HG03064 (cell line): ENCODE measurements at regions not wholly inside any gene's neighbourhood (a gene's known extent, or its start where the extent isn't known, plus 50 kb on each side); places are given as distances from the start of the nearest gene placed in this dataset.
"Not testable (repeated sequence)": the region's sequence is repeated elsewhere in the genome, so short reads cannot be mapped to it uniquely, and the experiment has no call there.

Experiments
- ATAC-seq: cut with Tn5 transposase; IDR thresholded peaks from one replicate; pipeline ENCODE4 v1.9.1; 2021; ENCODE audit warnings: low read depth; ENCODE audit not compliant: unreplicated experiment

DNA sequence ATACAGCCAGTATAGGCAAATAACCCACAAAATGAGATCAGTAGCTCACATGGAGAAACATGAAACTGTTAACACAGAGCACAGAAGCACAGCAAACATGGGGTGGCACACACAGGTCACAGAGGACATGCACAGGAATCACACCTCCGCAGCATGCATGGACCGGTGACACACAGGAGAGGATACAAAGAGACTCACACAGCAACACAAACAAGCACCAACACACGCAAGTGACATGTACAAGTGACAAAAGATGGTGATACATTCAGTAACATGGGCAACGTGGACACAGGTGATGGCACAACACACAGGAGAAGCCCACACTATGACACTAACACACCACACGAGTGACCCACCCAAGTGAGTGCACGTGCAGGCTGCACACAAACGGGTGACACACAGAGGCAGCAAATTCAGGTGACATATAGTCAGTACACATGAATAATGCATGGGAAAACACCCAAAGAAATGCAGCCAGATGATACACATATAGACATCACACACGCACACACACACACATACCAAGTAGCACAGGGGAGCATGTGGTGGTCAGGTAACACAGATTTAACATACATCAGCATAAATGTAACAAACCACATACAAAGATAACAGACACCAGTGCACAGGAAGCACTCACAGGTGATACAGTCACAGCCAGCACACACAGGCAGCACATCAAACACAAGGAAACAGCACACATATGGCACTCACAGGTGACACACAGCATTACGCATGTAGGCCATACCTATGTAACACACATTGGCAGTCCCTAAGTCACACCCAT, 216.0 kb upstream of the SFSWAP start:
- no peak for ATAC-seq

- no peak for ATAC-seq
These were observed 212.9 kb upstream of the SFSWAP start for GRCh38 chr12:131497966-131498365.

- no peak for ATAC-seq
These were observed 211.6 kb upstream of the SFSWAP start for GRCh38 chr12:131499160-131499863.

DNA sequence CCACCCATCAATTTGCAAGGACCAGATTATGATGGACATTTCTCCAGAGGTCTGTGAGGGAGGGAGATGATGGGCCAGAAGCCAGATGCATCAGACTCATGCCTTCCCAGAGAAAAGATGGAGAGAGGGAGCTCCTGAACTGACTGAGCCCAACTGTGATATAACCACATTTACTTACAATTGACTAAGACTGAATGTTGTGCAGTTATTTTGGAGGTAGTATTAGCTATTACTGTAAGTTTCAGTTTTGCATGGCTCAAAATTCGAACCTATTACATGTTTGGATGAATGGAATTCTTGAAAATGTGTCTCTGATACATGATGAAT, 211.1 kb upstream of the SFSWAP start:
- ATAC-seq: no peak

DNA sequence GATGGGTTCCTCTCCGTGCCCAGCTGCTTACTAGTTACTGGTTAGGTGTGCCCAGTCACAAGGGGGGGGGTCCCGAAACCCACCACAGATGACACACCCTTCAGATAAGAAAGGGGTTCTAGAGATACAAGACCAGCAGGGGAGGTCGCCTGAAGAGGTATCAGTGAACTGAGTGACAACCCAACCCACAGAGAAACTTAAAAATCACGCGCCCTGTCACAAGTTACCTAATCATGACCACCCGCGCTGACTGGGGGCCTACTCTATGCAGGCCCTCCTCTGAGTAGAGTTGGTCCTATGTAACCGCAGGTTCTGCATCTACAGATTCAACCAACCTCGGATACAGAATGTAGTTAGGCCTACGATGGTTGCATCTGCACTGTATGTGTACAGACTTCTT, 210.3 kb upstream of the SFSWAP start:
- ATAC-seq: no peak

DNA sequence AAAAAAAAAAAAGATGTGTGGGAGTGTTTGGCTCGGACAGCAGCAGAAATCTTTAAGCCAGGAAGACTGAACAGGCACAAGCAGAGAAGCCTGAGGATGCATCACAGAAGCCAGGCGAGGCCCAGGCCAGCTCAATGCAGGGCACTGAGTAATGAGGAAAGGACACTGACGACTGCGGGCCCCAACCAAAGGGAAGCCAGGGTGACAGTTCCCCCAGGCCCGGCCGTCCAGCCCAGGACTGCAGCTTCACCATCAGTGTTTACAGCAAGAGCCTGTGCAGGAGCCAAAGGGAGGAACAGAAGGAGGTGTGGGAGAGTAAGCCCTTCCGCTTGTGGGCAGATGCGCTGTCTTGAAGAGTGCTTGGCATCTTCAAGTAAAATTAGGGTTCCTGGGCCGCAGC, 205.3 kb upstream of the SFSWAP start:
- no peak for ATAC-seq

DNA sequence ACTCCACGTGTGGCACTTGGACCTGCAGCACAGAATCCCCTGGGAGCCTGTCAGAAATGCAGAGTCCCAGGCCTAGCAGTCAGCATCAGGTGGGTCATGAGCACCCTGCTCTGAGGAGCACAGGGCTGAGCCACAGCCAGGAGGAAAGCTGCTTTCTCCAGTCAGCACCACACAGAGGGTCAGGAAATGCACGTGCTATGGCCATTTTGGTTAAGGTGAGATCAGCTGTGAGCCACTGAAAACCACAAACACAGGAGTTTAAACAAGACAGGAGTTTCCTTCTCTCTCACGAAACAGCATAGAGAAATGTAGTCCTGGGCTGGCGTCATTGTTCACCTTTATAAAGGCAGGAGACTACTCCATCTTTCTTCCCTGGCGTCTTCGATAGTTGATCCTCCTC, 204.5 kb upstream of the SFSWAP start:
- ATAC-seq: no peak

DNA sequence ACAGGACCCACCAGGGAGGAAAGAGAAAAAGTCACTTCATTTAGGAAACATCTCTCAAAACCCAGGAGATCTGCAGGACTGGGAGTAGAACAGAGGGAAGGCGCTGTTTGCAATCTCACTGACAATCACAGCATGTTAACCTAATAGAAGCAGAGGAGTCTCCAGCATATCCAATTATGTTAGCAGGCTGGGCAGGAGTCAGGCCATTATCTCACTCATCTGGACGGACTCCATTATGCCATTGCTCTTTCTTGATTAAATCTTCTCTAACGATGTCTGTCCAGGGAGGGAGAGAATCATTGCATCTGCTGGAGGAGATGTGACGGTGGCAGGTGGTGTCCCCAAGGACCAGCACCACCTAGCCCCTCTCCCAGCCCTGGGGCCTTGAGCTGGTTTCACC, 203.8 kb upstream of the SFSWAP start:
- no peak for ATAC-seq

- no peak for ATAC-seq
These were observed 203.0 kb upstream of the SFSWAP start for GRCh38 chr12:131507881-131508280.

DNA sequence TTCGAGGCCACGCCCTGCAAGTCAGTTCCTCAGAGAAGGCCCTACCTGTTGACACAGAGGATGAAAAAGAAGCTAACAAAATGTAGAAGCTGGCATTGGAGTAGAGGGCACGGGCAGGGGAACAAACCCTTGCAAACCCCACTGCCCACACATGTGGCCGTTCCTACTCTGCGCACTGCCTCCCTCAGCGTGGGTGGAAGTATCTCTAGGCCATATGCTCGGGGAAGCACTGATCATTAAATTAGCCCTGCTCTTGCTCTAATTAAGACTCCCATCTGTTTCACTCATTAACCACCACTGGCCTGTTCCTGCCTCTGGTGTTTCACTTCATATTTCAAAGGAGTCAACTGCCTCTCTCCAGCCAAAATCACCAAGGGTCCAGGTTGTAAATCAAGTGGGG, 201.2 kb upstream of the SFSWAP start:
- ATAC-seq: no peak

DNA sequence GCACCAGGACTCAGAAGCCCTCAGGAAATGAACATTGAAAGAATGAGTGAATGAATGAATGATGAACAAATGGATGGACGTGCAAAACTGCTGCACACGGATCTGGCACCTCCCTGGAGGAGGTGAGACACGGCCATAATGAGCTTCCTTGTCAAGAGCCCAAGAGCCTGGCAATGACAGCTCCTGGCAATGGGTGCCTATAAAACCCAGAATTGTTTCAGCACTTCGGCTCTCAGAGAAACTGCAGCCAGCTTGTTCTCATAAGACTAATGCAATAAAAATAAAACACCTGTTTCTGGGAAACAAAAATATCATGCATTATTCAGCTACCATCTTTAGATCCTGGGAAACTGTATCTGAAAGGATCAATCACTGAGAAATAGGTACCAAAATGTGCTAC, 200.5 kb upstream of the SFSWAP start:
- ATAC-seq: no peak

- ATAC-seq: peak; percentile 95
These were observed 199.5 kb upstream of the SFSWAP start for GRCh38 chr12:131511391-131511802.

DNA sequence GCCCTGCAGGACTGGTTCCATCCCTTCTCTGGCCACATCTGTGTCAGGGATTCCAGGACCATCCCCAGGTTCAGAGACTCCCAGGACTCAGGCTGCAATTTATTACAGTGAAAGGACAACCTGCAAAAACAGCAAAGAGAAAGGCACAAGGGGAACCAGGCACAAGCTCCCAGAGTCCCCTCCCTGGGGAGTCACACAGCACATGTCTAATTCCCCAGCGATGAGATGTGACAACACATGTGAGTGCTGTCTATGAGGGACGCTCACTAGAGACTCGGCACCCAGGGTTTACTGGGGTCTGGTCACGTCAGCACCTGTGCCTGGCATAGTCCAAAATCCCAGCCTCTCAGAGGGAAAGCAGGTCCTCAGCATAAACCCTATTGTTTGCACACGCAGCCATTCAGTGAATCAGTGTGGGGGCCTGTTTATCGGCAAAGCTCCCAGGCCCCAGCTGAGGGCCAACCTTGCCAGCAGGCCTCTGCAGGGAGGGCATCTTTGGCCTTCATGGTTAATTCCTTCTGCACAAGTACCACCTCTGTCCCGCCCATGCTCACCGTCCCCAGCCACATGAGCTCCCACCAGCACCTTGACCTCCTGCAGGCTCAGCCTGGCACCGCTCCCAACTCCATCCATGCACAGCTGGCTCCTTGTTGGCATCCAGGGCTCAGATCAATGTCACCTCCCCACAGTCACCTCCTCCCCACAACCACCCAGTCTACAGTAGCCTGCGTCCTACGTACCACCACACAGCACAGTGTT, 198.9 kb upstream of the SFSWAP start:
- peak; percentile 14 for ATAC-seq

DNA sequence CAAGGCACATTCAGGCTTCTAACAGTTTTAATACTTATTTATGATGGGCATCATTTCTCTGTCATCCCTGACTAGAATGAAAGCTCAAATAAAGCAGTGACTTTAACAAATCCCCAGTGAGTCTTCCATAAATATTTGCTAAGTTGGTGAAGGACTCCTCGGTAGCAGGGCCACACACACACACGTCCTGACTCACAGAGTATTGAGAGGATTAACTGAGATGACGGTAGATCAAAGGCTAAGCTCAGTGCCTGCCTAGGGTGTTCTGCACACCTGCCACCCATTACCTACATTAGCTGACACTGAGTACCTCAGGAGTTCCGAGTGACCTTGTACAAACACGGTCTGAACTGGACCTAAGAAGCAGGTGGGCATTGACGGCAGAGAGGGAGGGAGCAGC, 197.3 kb upstream of the SFSWAP start:
- no peak for ATAC-seq

DNA sequence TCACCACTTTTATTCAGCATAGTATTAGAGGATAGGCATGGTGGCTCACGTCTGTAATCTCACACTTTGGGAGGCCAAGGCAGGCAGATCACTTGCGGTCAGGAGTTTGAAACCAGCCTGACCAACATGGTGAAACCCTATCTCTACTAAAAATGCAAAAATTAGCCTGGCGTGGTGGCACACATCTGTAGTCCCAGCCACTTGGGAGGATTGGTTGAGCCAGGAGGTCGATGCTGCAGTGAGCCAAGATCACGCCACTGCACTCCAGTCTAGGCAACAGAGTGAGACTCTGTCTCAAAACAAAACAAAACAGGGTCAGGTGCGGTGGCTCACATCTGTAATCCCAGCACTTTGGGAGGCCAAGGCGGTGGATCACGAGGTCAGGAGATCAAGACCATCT, 190.3 kb upstream of the SFSWAP start:
- not testable (repeated sequence) for ATAC-seq

- ATAC-seq: no peak
These were observed 189.6 kb upstream of the SFSWAP start for GRCh38 chr12:131521326-131521725.

DNA sequence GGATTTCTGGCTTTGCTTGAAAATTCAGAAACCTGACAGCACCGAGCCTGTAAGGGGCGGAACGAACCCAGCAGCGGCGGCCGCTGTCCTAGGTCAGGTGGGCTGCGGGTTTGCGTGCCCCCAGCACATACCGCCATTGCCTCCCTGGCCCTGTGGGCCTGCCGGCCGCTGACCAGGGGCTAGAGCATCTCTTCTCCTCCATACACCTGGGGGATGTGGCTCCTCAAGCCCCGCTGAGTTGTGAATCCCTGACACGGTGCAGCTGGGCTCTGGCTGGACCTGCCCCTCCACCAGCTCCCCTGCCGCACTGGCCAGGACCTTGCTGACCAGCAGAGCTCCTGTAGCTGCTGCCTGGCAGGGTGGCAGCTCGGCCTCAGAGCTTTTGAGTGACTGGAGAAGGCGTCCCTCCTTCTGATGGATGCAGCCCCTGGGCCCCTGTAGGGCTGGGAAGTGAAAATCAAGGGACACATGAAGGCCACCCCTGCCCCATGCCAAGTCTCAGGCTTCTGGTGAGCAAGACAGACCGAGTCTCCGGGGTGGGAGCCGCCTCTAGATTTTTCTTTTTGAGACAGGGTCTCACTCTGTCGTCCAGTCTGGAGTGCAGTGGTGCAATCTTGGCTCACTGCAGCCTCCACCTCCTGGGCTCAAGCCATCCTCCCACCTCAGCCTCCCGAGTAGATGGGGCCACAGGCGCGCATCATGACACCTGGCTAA, 184.9 kb upstream of the SFSWAP start:
- ATAC-seq: no peak

DNA sequence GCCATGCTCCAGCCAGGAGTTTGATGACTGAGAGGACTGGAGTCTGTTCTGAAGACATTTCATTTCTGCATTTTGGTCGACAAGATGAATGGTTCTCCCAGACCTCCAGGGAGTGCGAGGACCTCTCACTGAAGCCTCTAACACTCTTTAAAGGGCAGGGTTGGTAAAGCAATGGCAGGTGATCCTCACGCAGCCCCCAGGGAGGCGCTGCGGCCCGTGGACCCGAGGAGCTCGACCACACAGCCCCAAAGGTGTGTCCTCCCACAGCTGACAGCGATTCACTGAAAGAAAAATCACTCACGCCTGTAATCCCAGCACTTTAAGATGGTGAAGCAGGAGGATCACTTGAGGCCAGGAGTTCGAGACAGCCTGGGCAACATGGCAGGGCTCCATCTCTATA, 183.8 kb upstream of the SFSWAP start:
- ATAC-seq: no peak

GRCh38 chr12:131527736-131528135, 183.2 kb upstream of the SFSWAP start:
- ATAC-seq: no peak

DNA sequence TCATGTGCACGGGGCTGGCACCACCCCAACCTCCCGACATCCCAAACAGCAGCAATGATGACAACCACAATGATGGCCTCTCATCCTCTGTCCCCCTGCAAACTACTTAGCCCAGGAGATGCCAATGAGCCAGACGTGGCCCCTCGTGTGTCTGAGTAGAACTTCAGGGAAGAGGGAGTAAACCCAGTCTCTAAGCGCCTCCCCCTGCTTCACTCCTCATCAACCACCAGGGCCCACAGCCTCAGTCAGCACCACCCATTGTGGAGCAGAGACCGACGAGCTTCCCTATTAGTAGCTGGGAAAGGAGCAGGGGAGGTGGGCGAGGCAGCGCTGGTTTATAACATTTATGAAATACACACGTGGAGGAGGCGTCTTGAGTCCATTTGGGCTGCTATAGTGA, 182.7 kb upstream of the SFSWAP start:
- no peak for ATAC-seq

DNA sequence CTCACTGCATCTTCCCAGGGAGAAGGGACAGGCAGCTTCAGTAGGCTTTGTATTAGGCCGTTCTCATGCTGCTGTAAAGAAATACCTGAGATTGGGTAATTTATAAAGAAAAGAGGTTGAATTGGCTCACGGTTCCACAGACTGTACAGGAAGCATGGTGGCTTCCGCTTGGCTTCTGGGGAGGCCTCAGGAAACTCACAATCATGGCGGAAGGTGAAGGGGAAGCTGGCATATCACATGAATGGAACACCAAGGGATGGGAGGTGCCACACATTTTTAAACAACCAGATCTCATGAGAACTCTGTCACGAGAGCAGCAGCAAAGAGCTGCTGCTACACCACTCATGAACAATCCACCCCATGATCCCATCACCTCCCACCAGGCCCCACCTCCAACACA, 182.2 kb upstream of the SFSWAP start:
- ATAC-seq: no peak
